OCI-LY7 (cell line): ENCODE measurements at regions not wholly inside any gene's neighbourhood (a gene's known extent, or its start where the extent isn't known, plus 50 kb on each side); places are given as distances from the start of the nearest gene placed in this dataset.

Experiments
- BruUV-seq: library from RNA; stranded (reverse); fragments of 400-500 nt; replicated peaks from 2 replicates; lab custom pipeline; 2021; lab: Mats Ljungman, UMichigan
- CTCF ChIA-PET: fragments of 300-600 bp; sonication (Branson Sonifier 250); formaldehyde crosslinking; loops from one replicate; lab custom pipeline; 2022; ENCODE audit warnings: antibody characterized with exemption; ENCODE audit not compliant: unreplicated experiment; lab: Charles Lee
- POLR2A ChIA-PET: fragments of 300-600 bp; sonication (Branson Sonifier 250); formaldehyde crosslinking; loops from one replicate; lab custom pipeline; 2022; ENCODE audit warnings: antibody characterized with exemption; lab: Charles Lee
- DNase-seq: peaks from one replicate; pipeline ENCODE4 v3.0.0-alpha.2; 2015; ENCODE audit warnings: low spot score
- H2AFZ ChIP-seq: fragments of 200-600 bp; sonication (generic), shearing (Covaris generic); 2 replicates; pipeline ENCODE4 v1.6.1; 2014; ENCODE audit warnings: mild to moderate bottlenecking, antibody characterized with exemption, low read length, moderate library complexity
- H3K27ac ChIP-seq: fragments of 200-600 bp; sonication (generic); 2 replicates; pipeline ENCODE4 v1.5.1; 2014; ENCODE audit warnings: mixed run types, low read depth, mild to moderate bottlenecking, moderate library complexity, low read length, inconsistent platforms; ENCODE audit not compliant: poor library complexity, severe bottlenecking
- H3K36me3 ChIP-seq: fragments of 200-600 bp; sonication (generic); 2 replicates; pipeline ENCODE4 v1.6.1; 2014; ENCODE audit warnings: mild to moderate bottlenecking, antibody characterized with exemption, low read length, moderate library complexity, mixed read lengths; ENCODE audit not compliant: insufficient read depth
- H3K4me1 ChIP-seq: fragments of 200-600 bp; sonication (generic); 2 replicates; pipeline ENCODE4 v1.5.1; 2014; ENCODE audit warnings: mild to moderate bottlenecking, low read length; ENCODE audit not compliant: insufficient read depth, poor library complexity, severe bottlenecking
- H3K4me2 ChIP-seq: fragments of 200-600 bp; sonication (generic); 2 replicates; pipeline ENCODE4 v1.6.1; 2014; ENCODE audit warnings: mild to moderate bottlenecking, low read length
- H3K4me3 ChIP-seq: fragments of 200-600 bp; sonication (generic); 2 replicates; pipeline ENCODE4 v1.5.1; 2014; ENCODE audit warnings: mild to moderate bottlenecking, low read depth, low read length; ENCODE audit not compliant: poor library complexity, severe bottlenecking
- H3K79me2 ChIP-seq: fragments of 200-600 bp; sonication (generic); 2 replicates; pipeline ENCODE4 v1.6.1; 2016; ENCODE audit warnings: low read depth, mild to moderate bottlenecking, low read length, moderate library complexity, mixed read lengths; ENCODE audit not compliant: insufficient read depth
- H3K9me2 ChIP-seq: fragments of 200-600 bp; sonication (generic); 2 replicates; pipeline ENCODE4 v1.6.1; 2016; ENCODE audit warnings: mild to moderate bottlenecking, low read length, mixed read lengths; ENCODE audit not compliant: insufficient read depth
- H3K9me3 ChIP-seq: fragments of 200-600 bp; sonication (generic); 2 replicates; pipeline ENCODE4 v1.6.1; 2014; ENCODE audit warnings: mild to moderate bottlenecking, mixed run types, low read length, mixed read lengths
- H4K20me1 ChIP-seq: fragments of 200-600 bp; sonication (generic); 2 replicates; pipeline ENCODE4 v1.6.1; 2014; ENCODE audit warnings: mild to moderate bottlenecking, antibody characterized with exemption, low read length, moderate library complexity, mixed read lengths; ENCODE audit not compliant: insufficient read depth
- EZH2phosphoT487 ChIP-seq: fragments of 200-600 bp; sonication (generic); IDR thresholded peaks from 2 replicates; pipeline ENCODE4 v1.6.1; 2018; ENCODE audit warnings: low read depth, borderline replicate concordance, mild to moderate bottlenecking, mixed run types, antibody characterized with exemption, low read length, moderate library complexity, mixed read lengths
- intact Hi-C: fragments of 100-400 bp; cut with micrococcal nuclease; formaldehyde crosslinking; loops from one replicate; pipeline ENCODE4 v1.10.0; 2022; ENCODE audit not compliant: unreplicated experiment
- TF ChIP-seq, protein P1 (sequence below): fragments of 200-600 bp; sonication (generic); conservative IDR thresholded peaks from 2 replicates; pipeline ENCODE4 v1.5.1; 2014; ENCODE audit warnings: mild to moderate bottlenecking, antibody characterized with exemption, low read length, moderate library complexity, mixed read lengths

DNA sequence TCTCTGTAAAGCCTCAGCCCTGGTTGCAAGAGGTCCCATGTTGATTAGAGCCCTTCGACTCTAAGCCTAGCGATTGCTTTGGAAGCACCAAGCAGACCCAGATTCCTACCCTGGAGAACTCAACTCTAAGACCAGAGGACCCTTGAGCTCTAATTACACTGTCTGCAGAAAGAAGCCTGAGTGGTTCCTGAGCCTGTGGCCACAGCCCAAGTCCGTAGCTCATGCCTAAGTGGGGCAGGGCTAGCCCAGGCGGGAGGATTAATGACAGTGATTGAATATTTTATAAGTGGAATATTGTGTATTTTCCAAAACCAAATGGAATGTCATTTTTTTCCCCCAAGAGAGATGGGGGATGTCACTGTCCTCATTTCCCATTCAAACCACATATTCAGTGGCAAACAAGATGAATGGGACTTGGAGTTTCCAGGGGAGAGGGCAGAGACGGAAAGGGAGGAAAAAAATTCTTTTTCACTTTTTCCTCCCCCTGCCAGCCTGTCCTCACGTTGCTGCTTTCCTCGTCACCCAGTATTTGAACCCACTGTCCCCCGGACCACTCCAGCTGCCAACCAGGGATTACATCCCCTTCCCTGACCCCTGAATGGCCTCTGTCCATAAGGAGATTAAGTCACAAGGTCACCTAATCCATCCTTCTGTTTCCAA lies 79.6 kb upstream of the CTTNBP2NL start:
- Histone ChIP-seq H3K4me3 (no peak overlapping the region), H3K36me3 (no peaks in the 10 kb centered on the region), H3K27ac (no peak overlapping the region), H3K79me2 (no peaks in the 10 kb centered on the region), H3K4me1 (no peaks in the 10 kb centered on the region), H3K9me2 (no peaks in the 10 kb centered on the region), H3K9me3 (no peaks in the 10 kb centered on the region), H4K20me1 (no peaks in the 10 kb centered on the region; the same call in 1 of the 2 replicates), H3K4me2 (no peak overlapping the region), H2AFZ (no peak overlapping the region)
- POLR2A ChIA-PET, result no interaction called here
- no TSS peak for BruUV-seq
- CTCF ChIA-PET, result no interaction called here
- TF ChIP-seq, protein P1, sequence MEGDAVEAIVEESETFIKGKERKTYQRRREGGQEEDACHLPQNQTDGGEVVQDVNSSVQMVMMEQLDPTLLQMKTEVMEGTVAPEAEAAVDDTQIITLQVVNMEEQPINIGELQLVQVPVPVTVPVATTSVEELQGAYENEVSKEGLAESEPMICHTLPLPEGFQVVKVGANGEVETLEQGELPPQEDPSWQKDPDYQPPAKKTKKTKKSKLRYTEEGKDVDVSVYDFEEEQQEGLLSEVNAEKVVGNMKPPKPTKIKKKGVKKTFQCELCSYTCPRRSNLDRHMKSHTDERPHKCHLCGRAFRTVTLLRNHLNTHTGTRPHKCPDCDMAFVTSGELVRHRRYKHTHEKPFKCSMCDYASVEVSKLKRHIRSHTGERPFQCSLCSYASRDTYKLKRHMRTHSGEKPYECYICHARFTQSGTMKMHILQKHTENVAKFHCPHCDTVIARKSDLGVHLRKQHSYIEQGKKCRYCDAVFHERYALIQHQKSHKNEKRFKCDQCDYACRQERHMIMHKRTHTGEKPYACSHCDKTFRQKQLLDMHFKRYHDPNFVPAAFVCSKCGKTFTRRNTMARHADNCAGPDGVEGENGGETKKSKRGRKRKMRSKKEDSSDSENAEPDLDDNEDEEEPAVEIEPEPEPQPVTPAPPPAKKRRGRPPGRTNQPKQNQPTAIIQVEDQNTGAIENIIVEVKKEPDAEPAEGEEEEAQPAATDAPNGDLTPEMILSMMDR, result no peak
- no peak for TF ChIP-seq EZH2phosphoT487
- intact Hi-C loops, result no loop called here
- no peak for DNase-seq

DNA sequence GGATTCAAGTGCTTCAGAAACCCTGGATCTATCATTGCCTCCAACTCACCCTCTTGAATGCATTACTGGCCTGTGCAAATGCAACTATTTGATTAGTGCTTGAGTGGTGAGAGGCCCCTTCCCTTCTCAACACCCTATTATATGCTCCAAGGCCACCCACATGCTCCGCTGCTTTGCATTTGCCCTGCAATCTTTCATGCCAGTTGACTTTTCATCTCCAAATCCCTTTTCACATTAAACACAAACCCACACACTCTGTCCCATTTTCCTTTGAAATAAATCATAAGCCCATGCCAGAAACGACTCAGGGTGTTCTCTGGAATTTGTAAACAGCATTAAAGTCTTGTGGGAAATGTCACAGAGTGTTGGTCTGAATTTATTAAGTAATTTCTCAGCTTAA lies 78.9 kb upstream of the CTTNBP2NL start:
- H3K27ac ChIP-seq, result no peak overlapping the region
- no TSS peak for BruUV-seq
- POLR2A ChIA-PET, result no interaction called here
- H4K20me1 ChIP-seq, result no peaks in the 10 kb centered on the region; the same call in 1 of the 2 replicates
- intact Hi-C loops, result no loop called here
- TF ChIP-seq, protein P1, result no peak
- TF ChIP-seq EZH2phosphoT487, result no peak
- H3K4me3 ChIP-seq, result no peak overlapping the region
- H3K9me2 ChIP-seq, result no peaks in the 10 kb centered on the region
- no peaks in the 10 kb centered on the region for H3K36me3 ChIP-seq
- no peaks in the 10 kb centered on the region for H3K9me3 ChIP-seq
- DNase-seq, result no peak
- no peak overlapping the region for H3K4me2 ChIP-seq
- CTCF ChIA-PET, result no interaction called here
- H3K79me2 ChIP-seq, result no peaks in the 10 kb centered on the region
- H3K4me1 ChIP-seq, result no peaks in the 10 kb centered on the region
- H2AFZ ChIP-seq, result no peak overlapping the region

DNA sequence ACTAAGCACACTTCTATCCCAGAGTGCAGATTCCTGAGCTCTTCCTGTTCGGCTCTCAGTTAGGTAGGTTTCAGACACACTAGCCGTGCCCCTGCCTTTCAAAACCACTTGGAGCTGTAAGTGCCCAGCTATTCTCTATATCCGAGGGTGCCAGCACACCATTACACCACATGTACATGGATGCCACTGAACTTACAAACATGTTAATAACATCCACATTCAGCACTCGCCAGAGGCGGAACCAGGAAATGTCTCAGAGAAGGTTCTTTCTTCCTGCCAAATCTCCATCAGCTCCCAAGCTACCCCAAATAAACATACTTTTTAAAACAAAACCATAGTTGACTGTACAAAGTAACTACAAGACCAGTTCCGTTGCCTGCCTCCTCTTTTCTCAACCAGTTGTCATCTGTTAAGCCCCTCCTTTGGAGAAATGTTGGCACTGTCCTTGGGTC lies 78.4 kb upstream of the CTTNBP2NL start:
- no peak for TF ChIP-seq EZH2phosphoT487
- TF ChIP-seq, protein P1, result no peak
- H3K4me1 ChIP-seq, result no peaks in the 10 kb centered on the region
- H4K20me1 ChIP-seq, result no peaks in the 10 kb centered on the region; the same call in 1 of the 2 replicates
- no peaks in the 10 kb centered on the region for H3K36me3 ChIP-seq
- BruUV-seq, result no TSS peak
- no peak overlapping the region for H3K27ac ChIP-seq
- no peaks in the 10 kb centered on the region for H3K9me2 ChIP-seq
- H3K4me2 ChIP-seq, result no peak overlapping the region
- ChIA-PET POLR2A (no interaction called here), CTCF (no interaction called here)
- no peaks in the 10 kb centered on the region for H3K79me2 ChIP-seq
- no peaks in the 10 kb centered on the region for H3K9me3 ChIP-seq
- no peak overlapping the region for H2AFZ ChIP-seq
- no peak for DNase-seq
- H3K4me3 ChIP-seq, result no peak overlapping the region
- intact Hi-C loops, result no loop called here
